Endothelial cell of umbilical vein (primary cell): ENCODE measurements at regions not wholly inside any gene's neighbourhood (a gene's known extent, or its start where the extent isn't known, plus 50 kb on each side); places are given as distances from the start of the nearest gene placed in this dataset.

Source experiments
- BruUV-seq: library from RNA; stranded (reverse); fragments of 400-500 nt; replicated peaks from 2 replicates; lab custom pipeline; 2021; lab: Mats Ljungman, UMichigan
- CTCF ChIA-PET: fragments of 300-600, 350-600 bp; sonication (Branson Sonifier 250); formaldehyde crosslinking; loops from one replicate; lab custom pipeline; 2021; ENCODE audit warnings: antibody characterized with exemption, inconsistent platforms; lab: Charles Lee
- POLR2A ChIA-PET: fragments of 300-600, 350-600 bp; sonication (Branson Sonifier 250); formaldehyde crosslinking; loops from one replicate; lab custom pipeline; 2021; ENCODE audit warnings: antibody characterized with exemption, inconsistent platforms; lab: Charles Lee
- DNase-seq: peaks from one replicate; pipeline ENCODE4 v3.0.0-alpha.2; 2011; ENCODE audit warnings: low read depth, low spot score
- FAIRE-seq: peaks from 2 replicates; lab custom pipeline; 2011; peaks lifted over from hg19 to GRCh38; lab: Jason Lieb, UNC
- H2AFZ ChIP-seq: 2 replicates; pipeline ENCODE4 v1.6.0; 2012; ENCODE audit warnings: low read depth, low read length, control low read depth, inconsistent platforms
- H3K27ac ChIP-seq: 2 replicates; pipeline ENCODE4 v1.5.1; 2011; ENCODE audit warnings: low read depth, mild to moderate bottlenecking, control low read depth, low read length, moderate library complexity; ENCODE audit not compliant: insufficient read depth
- H3K27me3 ChIP-seq, 2 experiments: 2 replicates each; pipeline versions ENCODE4 v1.6.0 to v1.6.1; 2011; ENCODE audit warnings: low read length in 2 of 2, mixed read lengths in 1 of 2; ENCODE audit not compliant: control insufficient read depth in 2 of 2, insufficient read depth in 2 of 2
- H3K36me3 ChIP-seq, 2 experiments: 2 replicates in 1 of 2; 3 replicates in 1 of 2; pipeline ENCODE4 v1.5.1; 2011; ENCODE audit warnings: low read length in 2 of 2, mild to moderate bottlenecking in 1 of 2, moderate library complexity in 1 of 2; ENCODE audit not compliant: control insufficient read depth in 2 of 2, insufficient read depth in 2 of 2; ENCODE audit errors: extremely low read depth in 1 of 2
- H3K4me1 ChIP-seq: 3 replicates; pipeline ENCODE4 v1.5.1; 2011; ENCODE audit warnings: mild to moderate bottlenecking, low read length; ENCODE audit not compliant: control insufficient read depth, insufficient read depth; ENCODE audit errors: extremely low read depth
- H3K4me2 ChIP-seq: 2 replicates; pipeline ENCODE4 v1.6.1; 2011; ENCODE audit warnings: low read length, control low read depth, mixed read lengths; ENCODE audit not compliant: insufficient read depth
- H3K4me3 ChIP-seq, 3 experiments: fragments of 200-600 bp in 1 of 3; sonication (generic), shearing (Covaris generic) in 1 of 3; replicated peaks in 1 of 3; 2 replicates each; pipeline ENCODE4 v1.5.1; 2011 to 2016; ENCODE audit warnings: control low read depth in 3 of 3, low read length in 3 of 3, mild to moderate bottlenecking in 2 of 3, inconsistent platforms in 1 of 3, low read depth in 1 of 3, moderate library complexity in 1 of 3; ENCODE audit not compliant: insufficient read depth in 1 of 3
- H3K79me2 ChIP-seq: 2 replicates; pipeline ENCODE4 v1.6.0; 2012; ENCODE audit warnings: low read length, inconsistent platforms; ENCODE audit not compliant: control insufficient read depth, insufficient read depth
- H3K9ac ChIP-seq: replicated peaks from 2 replicates; pipeline ENCODE3; 2011; ENCODE audit warnings: low read length, control low read depth; ENCODE audit not compliant: insufficient read depth; ENCODE audit errors: extremely low read depth
- H3K9me1 ChIP-seq: replicated peaks from 3 replicates; pipeline ENCODE4 v1.6.0; 2011; ENCODE audit warnings: mild to moderate bottlenecking, low read length; ENCODE audit not compliant: control insufficient read depth, insufficient read depth; ENCODE audit errors: extremely low read depth
- H3K9me3 ChIP-seq: replicated peaks from 2 replicates; pipeline ENCODE4 v1.5.1; 2012; ENCODE audit warnings: low read length, inconsistent platforms; ENCODE audit not compliant: control insufficient read depth, insufficient read depth
- H4K20me1 ChIP-seq: replicated peaks from 2 replicates; pipeline ENCODE3; 2011; ENCODE audit warnings: mild to moderate bottlenecking, low read length; ENCODE audit not compliant: control insufficient read depth, insufficient read depth; ENCODE audit errors: extremely low read depth
- CTCF ChIP-seq, 2 donors: IDR thresholded peaks; 1 replicate in 1 of 2; 2 replicates in 1 of 2; pipeline ENCODE4 v1.5.1; 2011; ENCODE audit warnings: low read length in 2 of 2, mild to moderate bottlenecking in 2 of 2, moderate library complexity in 2 of 2, control low read depth in 1 of 2, inconsistent platforms in 1 of 2, low read depth in 1 of 2; ENCODE audit not compliant: insufficient read depth in 1 of 2; ENCODE audit errors: extremely low read depth in 1 of 2
- EZH2 ChIP-seq: IDR thresholded peaks from 2 replicates; pipeline ENCODE4 v1.6.1; 2012; ENCODE audit warnings: borderline replicate concordance, low read depth, mild to moderate bottlenecking, moderate library complexity, low read length, inconsistent platforms; ENCODE audit not compliant: severe bottlenecking
- FOS ChIP-seq: IDR thresholded peaks from 2 replicates; pipeline ENCODE4 v1.6.1; 2011; ENCODE audit warnings: mild to moderate bottlenecking, low read length, moderate library complexity, borderline replicate concordance; ENCODE audit not compliant: insufficient read depth
- GATA2 ChIP-seq: IDR thresholded peaks from 2 replicates; pipeline ENCODE4 v1.7.0; 2011; ENCODE audit warnings: low read depth, mild to moderate bottlenecking, moderate library complexity, mixed read lengths, low read length; ENCODE audit not compliant: insufficient read length, insufficient read depth
- JUN ChIP-seq: IDR thresholded peaks from 2 replicates; pipeline ENCODE4 v1.6.1; 2011; ENCODE audit warnings: borderline replicate concordance, low read depth; ENCODE audit not compliant: insufficient read length, insufficient read depth
- MAX ChIP-seq: IDR thresholded peaks from 2 replicates; pipeline ENCODE4 v1.6.1; 2011; ENCODE audit not compliant: insufficient read depth, insufficient read length
- MYC ChIP-seq: IDR thresholded peaks from one replicate; pipeline ENCODE4 v1.6.1; 2011; ENCODE audit warnings: mild to moderate bottlenecking, low read depth, low read length
- POLR2A ChIP-seq: IDR thresholded peaks from 2 replicates; pipeline ENCODE4 v1.6.1; 2012; ENCODE audit warnings: low read depth, mild to moderate bottlenecking, control low read depth, low read length
- POLR2AphosphoS5 ChIP-seq: IDR thresholded peaks from 2 replicates; pipeline ENCODE4 v1.6.1; 2012; ENCODE audit warnings: low read depth, mild to moderate bottlenecking, control low read depth, low read length, moderate library complexity; ENCODE audit not compliant: insufficient read depth
- dilution Hi-C: fragments of 300-500 bp; cut with MboI; formaldehyde crosslinking; loops from one replicate; pipeline ENCODE4 v1.15.0; 2019; ENCODE audit warnings: low sequenced_read_pairs; ENCODE audit not compliant: extremely low pct_ligation_motif_present
- intact Hi-C: fragments of 100-400 bp; cut with micrococcal nuclease; formaldehyde crosslinking; loops from one replicate; pipeline ENCODE4 v1.10.0; 2022

DNA sequence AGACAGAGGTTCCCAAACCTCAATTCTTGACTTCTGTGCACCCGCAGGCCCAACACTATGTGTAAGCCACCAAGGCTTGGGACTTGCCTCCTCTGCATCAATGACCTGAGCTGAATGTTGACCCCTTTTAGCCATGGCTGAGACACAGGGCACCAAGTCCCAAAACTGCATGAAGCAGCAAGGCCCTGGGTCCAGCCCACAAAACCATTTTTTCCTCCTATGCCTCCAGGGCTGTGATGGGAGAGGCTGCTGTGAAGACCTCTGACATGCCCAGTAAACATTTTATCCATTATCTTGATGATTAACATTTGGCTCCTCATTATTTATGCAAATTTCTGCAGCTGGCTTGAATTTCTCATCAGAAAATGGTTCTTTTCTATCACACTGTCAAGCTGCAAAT is 85.4 kb downstream of the ITM2A start:
- DNase-seq (no peak), FAIRE-seq (no peak)
- POLR2A ChIA-PET, result no interaction called here
- Histone ChIP-seq H3K36me3 (no peaks in the 10 kb centered on the region), H3K9me1 (no peaks in the 10 kb centered on the region), H3K27me3 (no peaks in the 10 kb centered on the region), H3K4me1 (no peaks in the 10 kb centered on the region), H3K4me3 (no peak overlapping the region), H3K9ac (no peak overlapping the region), H2AFZ (no peak overlapping the region), H3K4me2 (no peak overlapping the region), H3K79me2 (no peaks in the 10 kb centered on the region), H3K9me3 (no peaks in the 10 kb centered on the region), H3K27ac (no peak overlapping the region), H4K20me1 (no peaks in the 10 kb centered on the region)
- intact Hi-C loops (no loop called here), dilution Hi-C loops (no loop called here)
- TF ChIP-seq MYC (no peak), CTCF (IDR thresholded peaks at IDR 0.05; ENCODE audit: extremely low read depth in 1 of 2, insufficient read depth in 1 of 2, low read depth in 1 of 2, low read length in 2 of 2) (no peak), JUN (no peak), GATA2 (no peak), POLR2AphosphoS5 (no peak), FOS (no peak), MAX (no peak), POLR2A (no peak), EZH2 (no peak)
- no TSS peak for BruUV-seq
- CTCF ChIA-PET, result no interaction called here
